Hepatocyte (in vitro differentiated cells): ENCODE measurements at regions not wholly inside any gene's neighbourhood (a gene's known extent, or its start where the extent isn't known, plus 50 kb on each side); places are given as distances from the start of the nearest gene placed in this dataset.

Experiments used
- CTCF ChIP-seq: fragments of 200-600 bp; sonication (generic); IDR thresholded peaks from 2 replicates; pipeline ENCODE4 v1.5.1; 2016; ENCODE audit warnings: antibody characterized with exemption, mild to moderate bottlenecking; ENCODE audit not compliant: poor library complexity
- EZH2 ChIP-seq: fragments of 200-600 bp; sonication (generic); IDR thresholded peaks from 2 replicates; pipeline ENCODE4 v1.6.1; 2016; ENCODE audit warnings: antibody characterized with exemption, mild to moderate bottlenecking, borderline replicate concordance

GRCh38 chr5:5593391-5593790, 170.9 kb downstream of the ICE1 start:
- TF ChIP-seq EZH2 (no peak), CTCF (no peak)
